Kidney epithelial cell (primary cell): ENCODE measurements at regions not wholly inside any gene's neighbourhood (a gene's known extent, or its start where the extent isn't known, plus 50 kb on each side); places are given as distances from the start of the nearest gene placed in this dataset.

Experiments
- DNase-seq: peaks from one replicate; pipeline ENCODE4 v3.0.0-alpha.2; 2010; ENCODE audit warnings: low read depth
- H3K27me3 ChIP-seq: 2 replicates; pipeline ENCODE4 v1.6.0; 2011; ENCODE audit warnings: low read length; ENCODE audit not compliant: control insufficient read depth, insufficient read depth
- H3K36me3 ChIP-seq: 2 replicates; pipeline ENCODE4 v1.5.1; 2011; ENCODE audit warnings: low read length; ENCODE audit not compliant: control insufficient read depth, insufficient read depth
- H3K4me3 ChIP-seq: 2 replicates; pipeline ENCODE4 v1.5.1; 2011; ENCODE audit warnings: low read depth, mild to moderate bottlenecking, control low read depth, low read length
- TF ChIP-seq, protein P1 (sequence below): IDR thresholded peaks from 2 replicates; pipeline ENCODE4 v1.5.1; 2011; ENCODE audit warnings: mild to moderate bottlenecking, moderate library complexity, low read length, control low read depth, inconsistent platforms; ENCODE audit not compliant: insufficient read depth, poor library complexity, severe bottlenecking

GRCh38 chr1:4164965-4165364, 264.9 kb upstream of the C1orf174 start:
- H3K27me3 ChIP-seq: no peaks in the 10 kb centered on the region
- no peak for DNase-seq
- H3K4me3 ChIP-seq: no peak overlapping the region
- TF ChIP-seq, protein P1, sequence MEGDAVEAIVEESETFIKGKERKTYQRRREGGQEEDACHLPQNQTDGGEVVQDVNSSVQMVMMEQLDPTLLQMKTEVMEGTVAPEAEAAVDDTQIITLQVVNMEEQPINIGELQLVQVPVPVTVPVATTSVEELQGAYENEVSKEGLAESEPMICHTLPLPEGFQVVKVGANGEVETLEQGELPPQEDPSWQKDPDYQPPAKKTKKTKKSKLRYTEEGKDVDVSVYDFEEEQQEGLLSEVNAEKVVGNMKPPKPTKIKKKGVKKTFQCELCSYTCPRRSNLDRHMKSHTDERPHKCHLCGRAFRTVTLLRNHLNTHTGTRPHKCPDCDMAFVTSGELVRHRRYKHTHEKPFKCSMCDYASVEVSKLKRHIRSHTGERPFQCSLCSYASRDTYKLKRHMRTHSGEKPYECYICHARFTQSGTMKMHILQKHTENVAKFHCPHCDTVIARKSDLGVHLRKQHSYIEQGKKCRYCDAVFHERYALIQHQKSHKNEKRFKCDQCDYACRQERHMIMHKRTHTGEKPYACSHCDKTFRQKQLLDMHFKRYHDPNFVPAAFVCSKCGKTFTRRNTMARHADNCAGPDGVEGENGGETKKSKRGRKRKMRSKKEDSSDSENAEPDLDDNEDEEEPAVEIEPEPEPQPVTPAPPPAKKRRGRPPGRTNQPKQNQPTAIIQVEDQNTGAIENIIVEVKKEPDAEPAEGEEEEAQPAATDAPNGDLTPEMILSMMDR: no peak
- no peaks in the 10 kb centered on the region for H3K36me3 ChIP-seq

GRCh38 chr1:4165686-4166300, 265.7 kb upstream of the C1orf174 start:
- TF ChIP-seq, protein P1: no peak
- H3K27me3 ChIP-seq: no peaks in the 10 kb centered on the region

GRCh38 chr1:4166713-4167112, 266.6 kb upstream of the C1orf174 start:
- Histone ChIP-seq H3K36me3 (no peaks in the 10 kb centered on the region), H3K27me3 (no peaks in the 10 kb centered on the region), H3K4me3 (no peak overlapping the region)
- DNase-seq: no peak
- TF ChIP-seq, protein P1: no peak

More at GRCh38 chr1:4165686-4166300, 265.7 kb upstream of the C1orf174 start:
- no peak for DNase-seq
- no peak overlapping the region for H3K4me3 ChIP-seq
- no peaks in the 10 kb centered on the region for H3K36me3 ChIP-seq

- no peaks in the 10 kb centered on the region for H3K27me3 ChIP-seq
- no peak for DNase-seq
Observed at GRCh38 chr1:4169991-4170390, 269.9 kb upstream of the C1orf174 start.

GRCh38 chr1:4170548-4171340, 270.7 kb upstream of the C1orf174 start:
- Histone ChIP-seq H3K36me3 (no peaks in the 10 kb centered on the region), H3K4me3 (no peak overlapping the region), H3K27me3 (no peaks in the 10 kb centered on the region)
- TF ChIP-seq, protein P1: no peak
- DNase-seq: no peak

More at GRCh38 chr1:4169991-4170390, 269.9 kb upstream of the C1orf174 start:
- no peaks in the 10 kb centered on the region for H3K36me3 ChIP-seq
- TF ChIP-seq, protein P1: no peak
- no peak overlapping the region for H3K4me3 ChIP-seq
